Endothelial cell of umbilical vein (primary cell): ENCODE measurements at regions not wholly inside any gene's neighbourhood (a gene's known extent, or its start where the extent isn't known, plus 50 kb on each side); places are given as distances from the start of the nearest gene placed in this dataset.

Experiments
- BruUV-seq: library from RNA; stranded (reverse); fragments of 400-500 nt; replicated peaks from 2 replicates; lab custom pipeline; 2021; lab: Mats Ljungman, UMichigan
- CTCF ChIA-PET: fragments of 300-600, 350-600 bp; sonication (Branson Sonifier 250); formaldehyde crosslinking; loops from one replicate; lab custom pipeline; 2021; ENCODE audit warnings: antibody characterized with exemption, inconsistent platforms; lab: Charles Lee
- POLR2A ChIA-PET: fragments of 300-600, 350-600 bp; sonication (Branson Sonifier 250); formaldehyde crosslinking; loops from one replicate; lab custom pipeline; 2021; ENCODE audit warnings: antibody characterized with exemption, inconsistent platforms; lab: Charles Lee
- DNase-seq: peaks from one replicate; pipeline ENCODE4 v3.0.0-alpha.2; 2011; ENCODE audit warnings: low read depth, low spot score
- FAIRE-seq: peaks from 2 replicates; lab custom pipeline; 2011; peaks lifted over from hg19 to GRCh38; lab: Jason Lieb, UNC
- H2AFZ ChIP-seq: 2 replicates; pipeline ENCODE4 v1.6.0; 2012; ENCODE audit warnings: low read depth, low read length, control low read depth, inconsistent platforms
- H3K27ac ChIP-seq: 2 replicates; pipeline ENCODE4 v1.5.1; 2011; ENCODE audit warnings: low read depth, mild to moderate bottlenecking, control low read depth, low read length, moderate library complexity; ENCODE audit not compliant: insufficient read depth
- H3K27me3 ChIP-seq, 2 experiments: 2 replicates each; pipeline versions ENCODE4 v1.6.0 to v1.6.1; 2011; ENCODE audit warnings: low read length in 2 of 2, mixed read lengths in 1 of 2; ENCODE audit not compliant: control insufficient read depth in 2 of 2, insufficient read depth in 2 of 2
- H3K36me3 ChIP-seq, 2 experiments: 2 replicates in 1 of 2; 3 replicates in 1 of 2; pipeline ENCODE4 v1.5.1; 2011; ENCODE audit warnings: low read length in 2 of 2, mild to moderate bottlenecking in 1 of 2, moderate library complexity in 1 of 2; ENCODE audit not compliant: control insufficient read depth in 2 of 2, insufficient read depth in 2 of 2; ENCODE audit errors: extremely low read depth in 1 of 2
- H3K4me1 ChIP-seq: 3 replicates; pipeline ENCODE4 v1.5.1; 2011; ENCODE audit warnings: mild to moderate bottlenecking, low read length; ENCODE audit not compliant: control insufficient read depth, insufficient read depth; ENCODE audit errors: extremely low read depth
- H3K4me2 ChIP-seq: 2 replicates; pipeline ENCODE4 v1.6.1; 2011; ENCODE audit warnings: low read length, control low read depth, mixed read lengths; ENCODE audit not compliant: insufficient read depth
- H3K4me3 ChIP-seq, 3 experiments: fragments of 200-600 bp in 1 of 3; sonication (generic), shearing (Covaris generic) in 1 of 3; replicated peaks in 1 of 3; 2 replicates each; pipeline ENCODE4 v1.5.1; 2011 to 2016; ENCODE audit warnings: control low read depth in 3 of 3, low read length in 3 of 3, mild to moderate bottlenecking in 2 of 3, inconsistent platforms in 1 of 3, low read depth in 1 of 3, moderate library complexity in 1 of 3; ENCODE audit not compliant: insufficient read depth in 1 of 3
- H3K79me2 ChIP-seq: 2 replicates; pipeline ENCODE4 v1.6.0; 2012; ENCODE audit warnings: low read length, inconsistent platforms; ENCODE audit not compliant: control insufficient read depth, insufficient read depth
- H3K9ac ChIP-seq: replicated peaks from 2 replicates; pipeline ENCODE3; 2011; ENCODE audit warnings: low read length, control low read depth; ENCODE audit not compliant: insufficient read depth; ENCODE audit errors: extremely low read depth
- H3K9me1 ChIP-seq: replicated peaks from 3 replicates; pipeline ENCODE4 v1.6.0; 2011; ENCODE audit warnings: mild to moderate bottlenecking, low read length; ENCODE audit not compliant: control insufficient read depth, insufficient read depth; ENCODE audit errors: extremely low read depth
- H3K9me3 ChIP-seq: replicated peaks from 2 replicates; pipeline ENCODE4 v1.5.1; 2012; ENCODE audit warnings: low read length, inconsistent platforms; ENCODE audit not compliant: control insufficient read depth, insufficient read depth
- H4K20me1 ChIP-seq: replicated peaks from 2 replicates; pipeline ENCODE3; 2011; ENCODE audit warnings: mild to moderate bottlenecking, low read length; ENCODE audit not compliant: control insufficient read depth, insufficient read depth; ENCODE audit errors: extremely low read depth
- EZH2 ChIP-seq: IDR thresholded peaks from 2 replicates; pipeline ENCODE4 v1.6.1; 2012; ENCODE audit warnings: borderline replicate concordance, low read depth, mild to moderate bottlenecking, moderate library complexity, low read length, inconsistent platforms; ENCODE audit not compliant: severe bottlenecking
- FOS ChIP-seq: IDR thresholded peaks from 2 replicates; pipeline ENCODE4 v1.6.1; 2011; ENCODE audit warnings: mild to moderate bottlenecking, low read length, moderate library complexity, borderline replicate concordance; ENCODE audit not compliant: insufficient read depth
- GATA2 ChIP-seq: IDR thresholded peaks from 2 replicates; pipeline ENCODE4 v1.7.0; 2011; ENCODE audit warnings: low read depth, mild to moderate bottlenecking, moderate library complexity, mixed read lengths, low read length; ENCODE audit not compliant: insufficient read length, insufficient read depth
- JUN ChIP-seq: IDR thresholded peaks from 2 replicates; pipeline ENCODE4 v1.6.1; 2011; ENCODE audit warnings: borderline replicate concordance, low read depth; ENCODE audit not compliant: insufficient read length, insufficient read depth
- MYC ChIP-seq: IDR thresholded peaks from one replicate; pipeline ENCODE4 v1.6.1; 2011; ENCODE audit warnings: mild to moderate bottlenecking, low read depth, low read length
- POLR2A ChIP-seq: IDR thresholded peaks from 2 replicates; pipeline ENCODE4 v1.6.1; 2012; ENCODE audit warnings: low read depth, mild to moderate bottlenecking, control low read depth, low read length
- POLR2AphosphoS5 ChIP-seq: IDR thresholded peaks from 2 replicates; pipeline ENCODE4 v1.6.1; 2012; ENCODE audit warnings: low read depth, mild to moderate bottlenecking, control low read depth, low read length, moderate library complexity; ENCODE audit not compliant: insufficient read depth
- dilution Hi-C: fragments of 300-500 bp; cut with MboI; formaldehyde crosslinking; loops from one replicate; pipeline ENCODE4 v1.15.0; 2019; ENCODE audit warnings: low sequenced_read_pairs; ENCODE audit not compliant: extremely low pct_ligation_motif_present
- intact Hi-C: fragments of 100-400 bp; cut with micrococcal nuclease; formaldehyde crosslinking; loops from one replicate; pipeline ENCODE4 v1.10.0; 2022
- TF ChIP-seq, protein P1 (sequence below), 2 donors: IDR thresholded peaks; 1 replicate in 1 of 2; 2 replicates in 1 of 2; pipeline ENCODE4 v1.5.1; 2011; ENCODE audit warnings: low read length in 2 of 2, mild to moderate bottlenecking in 2 of 2, moderate library complexity in 2 of 2, control low read depth in 1 of 2, inconsistent platforms in 1 of 2, low read depth in 1 of 2; ENCODE audit not compliant: insufficient read depth in 1 of 2; ENCODE audit errors: extremely low read depth in 1 of 2
- TF ChIP-seq, protein P2 (sequence below): IDR thresholded peaks from 2 replicates; pipeline ENCODE4 v1.6.1; 2011; ENCODE audit not compliant: insufficient read depth, insufficient read length

DNA sequence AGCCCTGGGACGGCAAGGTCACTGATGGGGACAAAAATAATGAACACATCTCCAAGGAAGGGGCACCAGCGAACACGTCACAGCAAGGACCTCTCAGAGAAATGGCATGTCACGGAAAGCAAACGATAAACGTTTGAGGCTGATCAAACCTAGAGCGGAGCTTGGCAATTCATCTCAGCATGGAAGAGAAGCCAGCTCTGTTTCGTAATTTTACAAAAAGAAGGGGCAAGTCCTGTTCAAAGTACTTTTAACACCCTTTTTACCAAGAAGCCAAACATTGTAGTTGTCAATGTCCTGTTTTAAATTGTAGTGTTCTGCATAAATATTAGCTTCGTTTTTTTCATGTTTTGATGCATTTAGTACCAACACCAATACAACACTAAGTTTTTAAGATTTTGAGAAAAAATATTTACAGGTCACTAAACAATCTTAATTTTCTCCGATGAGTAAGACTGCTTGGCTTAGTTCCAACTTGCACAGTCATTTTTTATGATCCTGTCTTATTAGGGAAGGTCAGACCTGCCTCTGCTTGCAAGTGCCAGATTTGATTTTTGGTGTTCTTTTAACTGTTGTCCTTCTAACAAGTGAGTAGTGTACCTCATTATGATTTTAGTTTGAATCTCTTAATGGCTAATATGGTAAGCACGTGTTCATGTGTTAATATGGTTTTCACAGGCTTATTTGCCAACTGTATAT, 818.5 kb upstream of the SALL3 start:
- POLR2A ChIA-PET = no interaction called here
- no peak for FAIRE-seq

DNA sequence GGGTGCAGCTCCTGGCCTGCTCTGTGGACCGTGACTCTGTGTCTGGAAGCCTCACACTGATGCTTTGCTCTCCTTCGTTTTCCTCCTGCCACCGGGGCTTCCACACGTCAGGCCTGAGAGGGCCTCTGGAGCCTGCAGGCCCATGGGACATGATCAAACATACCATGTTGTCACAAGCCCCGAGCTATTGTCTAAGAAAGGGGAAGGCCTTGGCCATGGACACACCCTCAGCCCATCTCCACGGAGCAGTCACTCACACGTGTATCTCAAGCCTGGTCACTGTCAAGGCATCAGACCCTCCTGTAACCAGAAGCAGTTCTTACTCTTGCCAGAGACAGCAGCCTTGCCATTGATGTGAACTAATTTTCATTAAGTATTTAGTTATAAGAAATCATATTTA, 814.1 kb upstream of the SALL3 start:
- FAIRE-seq (no peak), DNase-seq (no peak)
- Histone ChIP-seq H3K4me1 (no peaks in the 10 kb centered on the region), H3K9me1 (no peaks in the 10 kb centered on the region), H3K27ac (no peak overlapping the region), H3K9me3 (peaks cover 5% of the 10 kb centered on the region), H3K27me3 (no peaks in the 10 kb centered on the region), H2AFZ (no peak overlapping the region), H3K4me3 (no peak overlapping the region), H3K9ac (no peak overlapping the region), H3K79me2 (no peaks in the 10 kb centered on the region), H3K36me3 (no peaks in the 10 kb centered on the region), H3K4me2 (no peak overlapping the region), H4K20me1 (no peaks in the 10 kb centered on the region)
- dilution Hi-C loops (no loop called here), intact Hi-C loops (no loop called here)
- POLR2A ChIA-PET = no interaction called here
- no peak for TF ChIP-seq EZH2
- no peak for TF ChIP-seq MYC
- no peak for TF ChIP-seq POLR2A
- TF ChIP-seq POLR2AphosphoS5 = no peak
- TF ChIP-seq GATA2 = no peak
- TF ChIP-seq, protein P1, sequence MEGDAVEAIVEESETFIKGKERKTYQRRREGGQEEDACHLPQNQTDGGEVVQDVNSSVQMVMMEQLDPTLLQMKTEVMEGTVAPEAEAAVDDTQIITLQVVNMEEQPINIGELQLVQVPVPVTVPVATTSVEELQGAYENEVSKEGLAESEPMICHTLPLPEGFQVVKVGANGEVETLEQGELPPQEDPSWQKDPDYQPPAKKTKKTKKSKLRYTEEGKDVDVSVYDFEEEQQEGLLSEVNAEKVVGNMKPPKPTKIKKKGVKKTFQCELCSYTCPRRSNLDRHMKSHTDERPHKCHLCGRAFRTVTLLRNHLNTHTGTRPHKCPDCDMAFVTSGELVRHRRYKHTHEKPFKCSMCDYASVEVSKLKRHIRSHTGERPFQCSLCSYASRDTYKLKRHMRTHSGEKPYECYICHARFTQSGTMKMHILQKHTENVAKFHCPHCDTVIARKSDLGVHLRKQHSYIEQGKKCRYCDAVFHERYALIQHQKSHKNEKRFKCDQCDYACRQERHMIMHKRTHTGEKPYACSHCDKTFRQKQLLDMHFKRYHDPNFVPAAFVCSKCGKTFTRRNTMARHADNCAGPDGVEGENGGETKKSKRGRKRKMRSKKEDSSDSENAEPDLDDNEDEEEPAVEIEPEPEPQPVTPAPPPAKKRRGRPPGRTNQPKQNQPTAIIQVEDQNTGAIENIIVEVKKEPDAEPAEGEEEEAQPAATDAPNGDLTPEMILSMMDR (IDR thresholded peaks at IDR 0.05; ENCODE audit: extremely low read depth in 1 of 2, insufficient read depth in 1 of 2, low read depth in 1 of 2, low read length in 2 of 2) = no peak
- TF ChIP-seq, protein P2, sequence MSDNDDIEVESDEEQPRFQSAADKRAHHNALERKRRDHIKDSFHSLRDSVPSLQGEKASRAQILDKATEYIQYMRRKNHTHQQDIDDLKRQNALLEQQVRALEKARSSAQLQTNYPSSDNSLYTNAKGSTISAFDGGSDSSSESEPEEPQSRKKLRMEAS = no peak
- TF ChIP-seq JUN = no peak
- no peak for TF ChIP-seq FOS
- BruUV-seq = no TSS peak
- CTCF ChIA-PET = no interaction called here

More for the DNA sequence above, 818.5 kb upstream of the SALL3 start:
- H3K79me2 ChIP-seq = no peaks in the 10 kb centered on the region
- H4K20me1 ChIP-seq = no peaks in the 10 kb centered on the region
- H3K4me1 ChIP-seq = no peaks in the 10 kb centered on the region
- intact Hi-C loops (no loop called here), dilution Hi-C loops (no loop called here)
- H2AFZ ChIP-seq = no peak overlapping the region
- H3K27me3 ChIP-seq = no peaks in the 10 kb centered on the region
- CTCF ChIA-PET = no interaction called here
- H3K9me3 ChIP-seq = peaks cover 2% of the 10 kb centered on the region
- no peak overlapping the region for H3K9ac ChIP-seq
- H3K9me1 ChIP-seq = no peaks in the 10 kb centered on the region
- no peak for DNase-seq
- H3K4me3 ChIP-seq = no peak overlapping the region
- H3K36me3 ChIP-seq = no peaks in the 10 kb centered on the region
- no TSS peak for BruUV-seq
- H3K4me2 ChIP-seq = no peak overlapping the region
- TF ChIP-seq EZH2 (no peak), JUN (no peak), POLR2AphosphoS5 (no peak), FOS (no peak), GATA2 (no peak), POLR2A (no peak), MYC (no peak)
- TF ChIP-seq, protein P2 = no peak
- no peak overlapping the region for H3K27ac ChIP-seq
